Prostate gland (tissue), 2 donors: ENCODE measurements at regions not wholly inside any gene's neighbourhood (a gene's known extent, or its start where the extent isn't known, plus 50 kb on each side); places are given as distances from the start of the nearest gene placed in this dataset.

Experiments
- DNase-seq: peaks from one replicate; pipeline ENCODE4 v3.0.0-alpha.2; 2019; ENCODE audit warnings: low spot score
- H3K27ac ChIP-seq, 2 donors: fragments of 200-600 bp; sonication (generic); 2 replicates each; pipeline ENCODE4 v1.5.1; 2017 to 2019
- H3K27me3 ChIP-seq: fragments of 200-600 bp; sonication (generic); replicated peaks from 2 replicates; pipeline ENCODE4 v1.5.1; 2019; ENCODE audit not compliant: insufficient read depth
- H3K36me3 ChIP-seq, 2 donors: fragments of 200-600 bp; sonication (generic); 1 replicate in 1 of 2; 2 replicates in 1 of 2; pipeline versions ENCODE4 v1.5.1 to v1.8.1; 2017 to 2019
- H3K4me1 ChIP-seq: fragments of 200-600 bp; sonication (generic); replicated peaks from 2 replicates; pipeline ENCODE4 v1.5.1; 2019
- H3K4me3 ChIP-seq, 2 donors: fragments of 200-600 bp; sonication (generic); 2 replicates each; pipeline ENCODE4 v1.5.1; 2017 to 2019
- H3K9me3 ChIP-seq: fragments of 200-600 bp; sonication (generic); 2 replicates; pipeline ENCODE4 v1.5.1; 2017
- CTCF ChIP-seq, 4 experiments: fragments of 200-600 bp in 2 of 4; fragments of 450-650 bp in 2 of 4; sonication (generic) in 2 of 4; IDR thresholded peaks; 1 replicate in 3 of 4; 2 replicates in 1 of 4; pipeline ENCODE4 v1.5.1; 2016 to 2019; ENCODE audit warnings: antibody characterized with exemption in 4 of 4, mild to moderate bottlenecking in 2 of 4, moderate library complexity in 2 of 4
- POLR2A ChIP-seq: fragments of 450-650 bp; IDR thresholded peaks from one replicate; pipeline ENCODE4 v1.6.1; 2016; ENCODE audit warnings: antibody characterized with exemption, mild to moderate bottlenecking
- POLR2AphosphoS5 ChIP-seq: sonication (generic); formaldehyde crosslinking; IDR thresholded peaks from one replicate; pipeline ENCODE4 v1.6.1; 2017; ENCODE audit warnings: antibody characterized with exemption
- WGBS: methylation state at CpG from one replicate; pipeline ENCODE4 v1.1.5; 2018; 5-methylcytosine and 5-hydroxymethylcytosine counted together
- intact Hi-C: fragments of 100-400 bp; cut with DNase I; formaldehyde crosslinking; loops from one replicate; pipeline ENCODE4 v1.14.2; 2022

GRCh38 chr9:26527931-26528330 lies 364.7 kb downstream of the CAAP1 start:
- Histone ChIP-seq H3K27ac (no peak overlapping the region), H3K4me3 (no peak overlapping the region), H3K4me1 (peaks cover 6% of the 10 kb centered on the region), H3K9me3 (no peaks in the 10 kb centered on the region), H3K36me3 (no peaks in the 10 kb centered on the region), H3K27me3 (no peaks in the 10 kb centered on the region)
- no peak for DNase-seq
- no peak for TF ChIP-seq POLR2A
- no peak for TF ChIP-seq CTCF (IDR thresholded peaks at IDR 0.05)
- no peak for TF ChIP-seq POLR2AphosphoS5
- intact Hi-C loops = no loop called here
- WGBS = 87% methylated on average over 4 of the region's 4 CpGs

GRCh38 chr9:26524267-26524666 lies 368.3 kb downstream of the CAAP1 start:
- H3K9me3 ChIP-seq = no peaks in the 10 kb centered on the region
- H3K4me3 ChIP-seq = no peak overlapping the region
- H3K4me1 ChIP-seq = peaks cover 6% of the 10 kb centered on the region
- WGBS = 4% methylated on average over 1 of the region's 1 CpG
- TF ChIP-seq POLR2A (no peak), POLR2AphosphoS5 (peak; percentile 78)
- H3K27me3 ChIP-seq = no peaks in the 10 kb centered on the region
- no peaks in the 10 kb centered on the region for H3K36me3 ChIP-seq
- no peak overlapping the region for H3K27ac ChIP-seq
- intact Hi-C loops = no loop called here
- DNase-seq = peak; percentile 90

- intact Hi-C loops = no loop called here
- peaks cover 6% of the 10 kb centered on the region for H3K4me1 ChIP-seq
- no peaks in the 10 kb centered on the region for H3K27me3 ChIP-seq
- H3K9me3 ChIP-seq = no peaks in the 10 kb centered on the region
- no peak for DNase-seq
- no peak for TF ChIP-seq CTCF (IDR thresholded peaks at IDR 0.05)
- no peak for TF ChIP-seq POLR2AphosphoS5
- no peak for TF ChIP-seq POLR2A
- H3K27ac ChIP-seq = no peak overlapping the region
- 8% methylated on average over 3 of the region's 3 CpGs for WGBS
- no peaks in the 10 kb centered on the region for H3K36me3 ChIP-seq
- H3K4me3 ChIP-seq = no peak overlapping the region
These were observed 369.0 kb downstream of the CAAP1 start for GRCh38 chr9:26523577-26523976.

GRCh38 chr9:26520141-26520540 lies 372.5 kb downstream of the CAAP1 start:
- H3K36me3 ChIP-seq = no peaks in the 10 kb centered on the region
- no peak for TF ChIP-seq POLR2AphosphoS5
- no peak for TF ChIP-seq POLR2A
- H3K4me1 ChIP-seq = peaks cover 5% of the 10 kb centered on the region
- H3K27me3 ChIP-seq = no peaks in the 10 kb centered on the region
- DNase-seq = no peak
- no peak overlapping the region for H3K27ac ChIP-seq
- intact Hi-C loops = no loop called here
- no peaks in the 10 kb centered on the region for H3K9me3 ChIP-seq
- H3K4me3 ChIP-seq = no peak overlapping the region
- WGBS = 94% methylated on average over 1 of the region's 1 CpG

- no peaks in the 10 kb centered on the region for H3K36me3 ChIP-seq
- H3K27me3 ChIP-seq = no peaks in the 10 kb centered on the region
- 45% methylated on average over 1 of the region's 1 CpG for WGBS
- H3K4me3 ChIP-seq = no peak overlapping the region
- intact Hi-C loops = no loop called here
- H3K27ac ChIP-seq = no peak overlapping the region
- H3K9me3 ChIP-seq = no peaks in the 10 kb centered on the region
- DNase-seq = no peak
- no peak for TF ChIP-seq POLR2A
- TF ChIP-seq POLR2AphosphoS5 = no peak
- TF ChIP-seq CTCF (IDR thresholded peaks at IDR 0.05) = no peak
- H3K4me1 ChIP-seq = no peaks in the 10 kb centered on the region
These were observed 375.7 kb downstream of the CAAP1 start for GRCh38 chr9:26516773-26517343.

- H3K36me3 ChIP-seq = no peaks in the 10 kb centered on the region
- no peak for DNase-seq
- TF ChIP-seq POLR2A (no peak), CTCF (IDR thresholded peaks at IDR 0.05) (no peak), POLR2AphosphoS5 (no peak)
- intact Hi-C loops = no loop called here
- H3K4me1 ChIP-seq = no peaks in the 10 kb centered on the region
- H3K27ac ChIP-seq = no peak overlapping the region
- H3K4me3 ChIP-seq = no peak overlapping the region
- 86% methylated on average over 4 of the region's 4 CpGs for WGBS
- no peaks in the 10 kb centered on the region for H3K9me3 ChIP-seq
- H3K27me3 ChIP-seq = no peaks in the 10 kb centered on the region
These were observed 378.9 kb downstream of the CAAP1 start for GRCh38 chr9:26513730-26514129.
